HUES6 (cell line): ENCODE measurements at regions not wholly inside any gene's neighbourhood (a gene's known extent, or its start where the extent isn't known, plus 50 kb on each side); places are given as distances from the start of the nearest gene placed in this dataset.

Experiments
- H3K27ac ChIP-seq: 2 replicates; pipeline ENCODE4 v1.7.0; 2013; ENCODE audit warnings: low read depth, mild to moderate bottlenecking, low read length, inconsistent platforms
- H3K27me3 ChIP-seq: 2 replicates; pipeline ENCODE4 v1.6.1; 2013; ENCODE audit warnings: low read length; ENCODE audit not compliant: control insufficient read depth, insufficient read depth
- H3K36me3 ChIP-seq: 2 replicates; pipeline ENCODE4 v1.6.1; 2013; ENCODE audit warnings: low read length; ENCODE audit not compliant: control insufficient read depth, insufficient read depth
- H3K4me1 ChIP-seq: 2 replicates; pipeline ENCODE4 v1.6.1; 2013; ENCODE audit warnings: low read length; ENCODE audit not compliant: control insufficient read depth, insufficient read depth
- H3K4me3 ChIP-seq: 2 replicates; pipeline ENCODE4 v1.5.1; 2013; ENCODE audit warnings: low read depth, low read length
- H3K9ac ChIP-seq: one replicate; pipeline ENCODE4 v1.6.1; 2013; ENCODE audit warnings: mild to moderate bottlenecking, low read length
- H3K9me3 ChIP-seq: 2 replicates; pipeline ENCODE4 v1.6.1; 2013; ENCODE audit warnings: low read depth, low read length; ENCODE audit not compliant: control insufficient read depth, insufficient read depth

DNA sequence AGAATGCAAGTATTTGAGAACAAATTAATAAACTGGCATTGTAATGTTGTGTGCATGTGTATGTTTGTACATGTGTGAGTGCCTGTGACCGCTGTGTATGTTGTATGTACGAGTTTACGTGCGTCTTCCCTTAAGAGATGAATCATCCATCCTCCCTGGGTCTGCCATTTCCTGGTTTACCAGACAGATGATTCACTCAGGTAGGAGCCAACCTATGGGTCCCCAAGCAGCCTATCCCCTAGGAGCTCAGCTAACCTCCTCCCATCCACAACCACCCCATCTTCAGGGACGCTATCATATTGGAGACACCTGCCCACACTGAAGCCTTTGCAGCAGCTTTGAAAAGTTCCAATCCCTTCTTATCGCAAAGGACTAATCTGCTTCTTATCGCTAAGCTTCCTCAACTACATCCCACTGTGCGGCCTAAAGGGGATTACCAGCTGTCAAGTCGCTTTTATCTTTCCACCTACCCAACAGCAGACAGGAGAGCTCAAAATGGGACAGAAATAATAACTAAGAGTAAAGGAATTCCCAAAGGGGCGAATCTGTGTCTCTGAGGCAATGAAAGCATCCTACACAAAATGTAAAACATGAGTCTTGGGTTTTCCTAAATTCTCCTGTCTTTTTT lies 81.5 kb upstream of the TMCC3 start:
- no peaks in the 10 kb centered on the region for H3K27me3 ChIP-seq

GRCh38 chr12:94730847-94731246 lies 80.5 kb upstream of the TMCC3 start:
- H3K4me3 ChIP-seq = no peak overlapping the region
- no peaks in the 10 kb centered on the region for H3K27me3 ChIP-seq
- no peaks in the 10 kb centered on the region for H3K36me3 ChIP-seq
- H3K9me3 ChIP-seq = peaks cover 8% of the 10 kb centered on the region; the same call in 1 of the 2 replicates
- H3K9ac ChIP-seq = no peak overlapping the region
- no peaks in the 10 kb centered on the region; the same call in 1 of the 2 replicates for H3K4me1 ChIP-seq
- H3K27ac ChIP-seq = no peak overlapping the region

More for the DNA sequence above, 81.5 kb upstream of the TMCC3 start:
- Histone ChIP-seq H3K4me1 (no peaks in the 10 kb centered on the region), H3K4me3 (no peak overlapping the region), H3K9ac (no peak overlapping the region), H3K27ac (no peak overlapping the region), H3K9me3 (peaks cover 7% of the 10 kb centered on the region; the same call in 1 of the 2 replicates), H3K36me3 (no peaks in the 10 kb centered on the region)

- Histone ChIP-seq H3K36me3 (no peaks in the 10 kb centered on the region), H3K27me3 (no peaks in the 10 kb centered on the region), H3K4me3 (no peak overlapping the region), H3K9me3 (peaks cover 8% of the 10 kb centered on the region; the same call in 1 of the 2 replicates), H3K27ac (no peak overlapping the region), H3K4me1 (peaks cover 5% of the 10 kb centered on the region; the same call in 1 of the 2 replicates), H3K9ac (no peak overlapping the region)
Measured at GRCh38 chr12:94726236-94726835, 76.0 kb upstream of the TMCC3 start.

DNA sequence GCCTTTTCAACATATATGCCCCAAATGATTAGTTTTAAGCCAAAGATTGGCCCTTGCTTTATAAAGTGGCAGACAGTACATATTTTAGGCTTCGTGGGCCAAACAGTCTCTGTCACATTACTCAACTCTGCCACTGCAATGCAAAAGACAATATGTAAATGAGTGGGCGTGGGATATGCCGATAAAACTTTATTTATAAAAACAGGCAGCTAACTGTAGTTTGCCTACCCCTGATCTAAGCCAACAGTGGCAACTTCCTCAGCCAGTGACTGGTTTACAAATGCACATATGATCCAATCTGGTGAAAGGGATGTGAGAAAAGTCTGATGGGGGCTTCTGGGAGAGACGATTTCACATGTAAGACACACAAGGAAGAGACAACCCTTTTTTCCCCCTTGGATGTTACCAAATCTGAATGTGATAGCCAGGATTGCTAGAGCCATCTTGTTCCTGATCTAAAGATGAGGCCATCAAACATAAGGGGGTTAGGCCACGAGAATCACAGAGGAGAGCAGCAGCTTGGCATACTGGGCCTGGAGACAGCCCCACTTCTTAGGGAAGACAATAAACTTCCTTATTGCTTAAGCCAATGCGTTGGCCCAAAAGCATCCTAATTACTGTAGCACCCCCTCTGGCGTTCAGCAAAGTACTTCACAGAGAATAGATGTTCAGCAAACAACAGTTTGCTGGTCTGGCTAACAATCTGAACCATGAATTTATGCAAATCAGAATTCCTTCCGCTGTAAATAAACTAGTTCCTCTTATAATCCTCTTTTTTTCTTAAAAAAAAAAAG lies 75.2 kb upstream of the TMCC3 start:
- Histone ChIP-seq H3K9me3 (peaks cover 7% of the 10 kb centered on the region; the same call in 1 of the 2 replicates), H3K4me1 (peaks cover 5% of the 10 kb centered on the region; the same call in 1 of the 2 replicates), H3K4me3 (no peak overlapping the region), H3K36me3 (no peaks in the 10 kb centered on the region), H3K27ac (no peak overlapping the region), H3K27me3 (no peaks in the 10 kb centered on the region), H3K9ac (no peak overlapping the region)

- Histone ChIP-seq H3K27ac (no peak overlapping the region), H3K4me1 (peaks cover 12% of the 10 kb centered on the region)
Measured at GRCh38 chr12:94722664-94723063, 72.3 kb upstream of the TMCC3 start.

DNA sequence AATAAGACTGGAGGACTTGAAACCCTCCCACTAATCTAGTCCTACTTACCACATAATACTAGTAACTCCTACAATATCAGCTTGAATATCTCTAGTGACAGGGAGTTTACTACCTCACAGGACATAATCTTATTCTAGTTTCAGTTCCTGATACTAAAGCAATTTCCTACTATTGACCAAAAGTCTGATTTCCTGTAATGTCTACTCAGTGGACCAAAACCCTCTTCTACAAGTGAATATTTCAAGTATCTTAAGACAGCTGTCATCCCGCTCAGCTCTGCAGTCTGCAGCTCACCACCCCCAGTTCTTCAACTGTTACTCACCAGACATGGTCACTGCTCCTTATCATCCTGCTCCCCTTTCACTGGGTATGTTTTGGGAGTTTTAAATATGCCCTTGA lies 70.8 kb upstream of the TMCC3 start:
- Histone ChIP-seq H3K9me3 (peaks cover 4% of the 10 kb centered on the region; the same call in 1 of the 2 replicates), H3K27me3 (no peaks in the 10 kb centered on the region), H3K4me3 (no peak overlapping the region), H3K9ac (no peak overlapping the region), H3K36me3 (no peaks in the 10 kb centered on the region), H3K4me1 (peaks cover 12% of the 10 kb centered on the region), H3K27ac (no peak overlapping the region)

More at GRCh38 chr12:94722664-94723063, 72.3 kb upstream of the TMCC3 start:
- Histone ChIP-seq H3K27me3 (no peaks in the 10 kb centered on the region), H3K9ac (no peak overlapping the region), H3K9me3 (peaks cover 9% of the 10 kb centered on the region; the same call in 1 of the 2 replicates), H3K36me3 (no peaks in the 10 kb centered on the region), H3K4me3 (no peak overlapping the region)

DNA sequence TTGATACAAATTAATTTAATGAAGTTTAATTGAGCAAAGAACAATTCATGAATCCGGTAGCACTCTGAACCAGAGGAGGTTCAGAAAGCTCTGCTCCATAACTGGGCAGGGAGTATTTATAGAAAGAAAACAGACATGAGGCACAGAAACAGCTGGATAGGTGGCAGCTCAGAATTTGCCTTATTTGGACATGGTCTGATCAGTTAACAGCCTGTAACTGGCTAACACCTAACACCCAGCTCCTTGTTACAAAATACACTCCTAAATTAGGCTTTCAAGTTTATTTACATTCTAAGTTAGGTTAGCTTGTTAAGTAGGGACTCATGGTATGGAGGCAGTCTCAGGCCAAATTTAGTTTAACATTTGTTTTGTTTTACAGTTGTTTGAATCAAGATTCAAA lies 67.8 kb upstream of the TMCC3 start:
- H3K9me3 ChIP-seq = peaks cover 4% of the 10 kb centered on the region; the same call in 1 of the 2 replicates
- no peak overlapping the region for H3K4me3 ChIP-seq

GRCh38 chr12:94717656-94718055 lies 67.3 kb upstream of the TMCC3 start:
- Histone ChIP-seq H3K4me1 (peaks cover 7% of the 10 kb centered on the region), H3K27ac (0 out of 2 replicates have a peak overlapping the region, but pooled peaks have one; percentile 9), H3K9ac (no peak overlapping the region), H3K9me3 (peaks cover 4% of the 10 kb centered on the region; the same call in 1 of the 2 replicates), H3K27me3 (no peaks in the 10 kb centered on the region), H3K36me3 (no peaks in the 10 kb centered on the region), H3K4me3 (no peak overlapping the region)

More for the DNA sequence above, 67.8 kb upstream of the TMCC3 start:
- H3K9ac ChIP-seq = no peak overlapping the region
- 0 out of 2 replicates have a peak overlapping the region, but pooled peaks have one; percentile 9 for H3K27ac ChIP-seq
- no peaks in the 10 kb centered on the region for H3K36me3 ChIP-seq
- peaks cover 7% of the 10 kb centered on the region for H3K4me1 ChIP-seq
- H3K27me3 ChIP-seq = no peaks in the 10 kb centered on the region

- Histone ChIP-seq H3K4me1 (peaks cover 7% of the 10 kb centered on the region), H3K36me3 (no peaks in the 10 kb centered on the region), H3K9me3 (peaks cover 4% of the 10 kb centered on the region; the same call in 1 of the 2 replicates), H3K4me3 (no peak overlapping the region), H3K27me3 (no peaks in the 10 kb centered on the region), H3K9ac (no peak overlapping the region), H3K27ac (no peak overlapping the region)
Measured at GRCh38 chr12:94717108-94717507, 66.8 kb upstream of the TMCC3 start.

DNA sequence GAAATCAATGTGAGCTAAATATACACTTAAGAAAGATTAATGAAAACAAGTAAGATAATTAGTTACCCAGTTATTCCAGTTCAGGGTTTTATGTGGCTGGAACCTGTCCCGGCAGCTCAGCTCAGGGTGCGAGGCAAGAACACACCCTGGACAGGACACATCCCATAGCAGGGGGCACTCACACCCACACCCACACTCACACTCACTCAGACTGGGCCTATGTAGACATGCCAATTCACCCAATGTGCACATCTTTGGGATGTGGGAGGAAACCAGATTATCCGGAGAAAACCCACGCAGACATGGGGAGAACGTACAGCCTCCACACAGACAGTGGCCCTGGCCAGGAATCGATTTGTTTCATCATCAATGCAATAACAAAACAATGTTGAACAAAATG lies 66.0 kb upstream of the TMCC3 start:
- Histone ChIP-seq H3K9me3 (peaks cover 4% of the 10 kb centered on the region; the same call in 1 of the 2 replicates), H3K4me3 (no peak overlapping the region), H3K4me1 (peaks cover 7% of the 10 kb centered on the region), H3K27ac (no peak overlapping the region), H3K36me3 (no peaks in the 10 kb centered on the region), H3K9ac (no peak overlapping the region), H3K27me3 (no peaks in the 10 kb centered on the region)
